Retina (tissue), 1 donor: ENCODE measurements at regions not wholly inside any gene's neighbourhood (a gene's known extent, or its start where the extent isn't known, plus 50 kb on each side); places are given as distances from the start of the nearest gene placed in this dataset.
A peak's percentile ranks its signal among the peaks of the same experiment; 100 is the strongest.

Source experiments
- DNase-seq: peaks from one replicate; pipeline ENCODE4 v3.0.0-alpha.2; 2016

DNA sequence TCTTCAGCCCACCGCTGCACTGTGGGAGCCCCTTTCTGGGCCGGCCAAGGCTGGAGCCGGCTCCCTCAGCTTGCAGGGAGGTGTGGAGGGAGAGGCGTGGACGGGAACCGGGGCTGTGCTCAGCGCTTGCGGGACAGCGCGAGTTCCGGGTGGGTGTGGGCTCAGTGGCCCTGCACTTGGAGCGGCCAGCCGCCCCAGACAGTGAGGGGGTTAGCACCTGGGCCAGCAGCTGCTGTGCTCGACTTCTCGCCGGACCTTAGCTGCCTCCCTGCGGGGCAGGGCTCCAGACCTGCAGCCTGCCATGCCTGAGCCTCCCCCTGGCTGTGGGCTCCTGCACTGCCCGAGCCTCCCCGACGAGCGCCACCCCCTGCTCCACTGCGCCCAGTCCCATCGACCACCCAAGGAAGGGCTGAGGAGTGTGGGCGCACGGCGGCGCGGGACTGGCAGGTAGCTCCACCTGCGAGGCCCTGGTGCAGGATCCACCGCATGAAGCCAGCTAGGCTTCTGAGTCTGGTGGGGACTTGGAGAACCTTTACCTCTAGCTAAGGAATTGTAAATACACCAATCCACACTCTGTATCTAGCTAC is 92.9 kb upstream of the MAST4 start:
- no peak for DNase-seq

GRCh38 chr5:66507106-66507505 is 89.1 kb upstream of the MAST4 start:
- no peak for DNase-seq

- DNase-seq, result no peak
Observed at GRCh38 chr5:66511491-66511890, 84.7 kb upstream of the MAST4 start.

GRCh38 chr5:66513130-66513529 is 83.1 kb upstream of the MAST4 start:
- no peak for DNase-seq

- DNase-seq, result no peak
Observed at GRCh38 chr5:66515209-66515608, 81.0 kb upstream of the MAST4 start.

GRCh38 chr5:66516550-66516949 is 79.6 kb upstream of the MAST4 start:
- DNase-seq, result peak; percentile 35

GRCh38 chr5:66517351-66517750 is 78.8 kb upstream of the MAST4 start:
- DNase-seq, result no peak

DNA sequence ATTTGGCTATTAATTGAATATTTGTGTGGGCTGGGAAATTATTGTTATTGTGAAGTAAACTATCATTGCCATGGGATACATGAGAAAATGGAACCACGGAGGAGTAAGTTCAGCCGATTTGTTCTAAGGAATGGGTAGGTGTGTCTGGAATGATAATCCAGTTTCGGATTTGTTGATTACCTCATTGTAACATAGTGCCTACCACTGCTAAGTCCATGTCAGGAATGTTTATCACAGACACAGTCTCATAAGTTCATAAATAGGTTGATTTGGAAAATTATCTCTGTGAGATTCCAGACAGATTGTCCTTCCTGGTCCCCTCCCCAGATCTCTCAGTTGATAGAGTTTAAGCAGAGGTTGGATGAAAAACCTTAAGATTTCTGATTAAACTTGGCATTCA is 78.1 kb upstream of the MAST4 start:
- DNase-seq, result no peak

DNA sequence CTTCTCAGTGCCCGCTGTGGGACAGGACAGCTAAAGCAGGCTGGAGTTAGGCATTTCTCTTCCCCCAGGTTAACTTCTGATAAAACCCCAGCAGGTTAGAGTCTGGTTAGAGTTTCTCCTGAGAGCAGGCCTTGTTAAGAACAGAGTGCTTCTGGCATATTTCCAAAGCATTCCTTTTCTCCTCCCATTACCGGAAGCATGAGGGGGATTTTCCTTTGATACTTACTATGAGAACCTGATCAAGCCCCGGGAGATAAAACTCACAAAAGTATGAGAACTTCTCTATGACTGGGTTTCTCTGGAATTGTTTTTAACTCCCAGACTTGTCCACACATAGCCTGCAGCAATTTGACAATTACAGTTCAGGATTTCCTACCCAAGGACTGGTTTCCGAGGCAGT is 77.4 kb upstream of the MAST4 start:
- no peak for DNase-seq

- no peak for DNase-seq
Observed at GRCh38 chr5:66519626-66520025, 76.6 kb upstream of the MAST4 start.

- DNase-seq, result no peak
Observed at GRCh38 chr5:66520854-66521253, 75.3 kb upstream of the MAST4 start.

DNA sequence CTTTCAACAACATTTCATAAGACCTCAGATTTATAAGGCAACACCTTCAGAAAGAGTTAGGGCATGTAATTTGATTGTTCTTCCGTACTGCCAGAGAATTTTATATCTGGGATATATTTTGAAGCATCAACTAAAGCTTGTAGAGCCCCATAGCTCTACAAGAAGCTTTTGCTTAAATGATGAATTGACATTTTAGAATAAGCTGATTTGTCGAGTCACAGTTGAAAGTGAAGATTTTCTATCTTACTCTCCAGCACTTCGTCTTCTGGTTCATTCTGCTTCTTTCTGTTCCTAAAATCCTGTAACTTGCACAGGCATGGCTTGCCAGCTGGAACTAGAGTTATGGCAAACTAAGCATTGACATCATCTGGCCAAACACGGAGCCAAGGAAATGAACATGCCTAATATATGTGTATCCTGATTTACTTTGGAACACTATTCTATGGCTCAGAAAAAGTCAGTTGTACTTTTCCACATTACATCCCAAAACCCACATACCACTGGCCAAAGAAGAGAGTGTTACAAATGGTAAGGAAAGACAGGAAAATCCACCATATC is 68.6 kb upstream of the MAST4 start:
- no peak for DNase-seq

DNA sequence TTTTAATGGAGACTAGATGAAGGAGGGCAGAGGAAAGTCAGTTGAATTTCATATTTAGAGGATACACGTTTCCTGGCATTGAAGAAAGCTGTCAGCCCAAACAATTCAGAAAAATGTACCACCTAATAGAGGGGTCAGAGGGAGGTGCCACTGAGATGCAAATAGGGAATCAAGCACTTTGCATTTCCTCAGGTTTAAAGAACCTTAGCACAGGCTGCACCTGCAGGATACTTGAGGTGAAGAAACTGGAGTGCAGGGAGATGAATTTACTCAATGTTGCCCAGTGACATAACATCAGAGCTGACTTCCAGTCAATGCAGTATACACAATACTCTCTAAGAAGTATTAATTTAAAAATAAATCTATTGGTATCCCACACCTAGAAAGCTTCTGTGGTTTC is 67.0 kb upstream of the MAST4 start:
- no peak for DNase-seq

DNA sequence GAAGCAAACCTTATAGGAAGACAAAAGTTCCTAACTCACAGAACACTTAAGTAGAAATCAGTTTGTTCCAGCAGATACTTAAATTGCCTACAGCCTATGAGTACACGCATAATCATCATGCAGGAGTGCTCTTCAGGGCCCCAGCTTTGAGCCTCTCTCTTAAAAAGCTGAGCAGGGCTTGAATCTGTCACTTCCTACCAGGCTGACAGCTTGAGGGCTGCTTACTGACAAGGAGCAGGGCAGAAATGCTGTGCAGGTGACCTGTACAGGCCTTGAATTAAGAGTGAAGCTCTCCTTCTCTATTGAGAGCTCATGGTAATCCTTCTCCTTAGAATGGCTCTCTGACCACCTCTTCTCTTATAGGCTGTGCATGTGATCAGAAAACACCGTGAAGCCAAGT is 66.5 kb upstream of the MAST4 start:
- no peak for DNase-seq

DNA sequence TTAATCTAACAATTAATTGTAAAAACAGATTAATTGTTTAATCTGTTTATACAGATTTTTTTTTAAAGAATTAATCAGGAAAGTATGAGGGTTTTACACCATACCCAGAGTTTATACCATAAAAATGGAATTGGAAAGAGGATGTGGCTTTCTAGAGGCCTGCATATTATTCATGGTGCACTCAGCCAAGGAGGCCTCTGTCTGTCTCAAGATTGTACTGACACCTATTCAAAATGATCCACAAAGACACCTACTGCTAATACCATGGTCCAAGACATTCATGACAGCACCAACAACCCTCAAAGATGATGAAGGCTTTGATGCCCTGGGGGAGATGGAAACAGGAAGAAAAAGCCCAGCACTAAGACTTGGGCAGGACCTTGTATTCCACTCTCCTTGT is 58.1 kb upstream of the MAST4 start:
- no peak for DNase-seq

DNA sequence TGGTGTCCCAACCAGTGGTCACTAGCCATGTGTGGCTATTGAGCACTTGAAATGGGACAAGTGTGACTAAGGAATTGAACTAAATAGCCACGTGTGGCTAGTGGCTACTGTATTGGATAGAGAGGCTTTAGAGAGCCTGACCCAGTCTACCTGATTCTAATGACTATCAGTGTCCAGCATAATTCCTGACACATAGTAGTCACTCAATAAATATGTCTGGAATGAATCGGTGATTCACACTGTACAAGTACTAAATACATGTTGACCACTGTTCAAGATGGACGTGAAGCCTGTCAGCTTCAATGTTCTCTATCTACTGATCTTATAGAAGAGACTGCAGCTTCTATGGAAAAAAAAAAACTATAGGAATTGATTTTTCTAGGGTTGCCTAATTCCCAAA is 57.7 kb upstream of the MAST4 start:
- no peak for DNase-seq

DNA sequence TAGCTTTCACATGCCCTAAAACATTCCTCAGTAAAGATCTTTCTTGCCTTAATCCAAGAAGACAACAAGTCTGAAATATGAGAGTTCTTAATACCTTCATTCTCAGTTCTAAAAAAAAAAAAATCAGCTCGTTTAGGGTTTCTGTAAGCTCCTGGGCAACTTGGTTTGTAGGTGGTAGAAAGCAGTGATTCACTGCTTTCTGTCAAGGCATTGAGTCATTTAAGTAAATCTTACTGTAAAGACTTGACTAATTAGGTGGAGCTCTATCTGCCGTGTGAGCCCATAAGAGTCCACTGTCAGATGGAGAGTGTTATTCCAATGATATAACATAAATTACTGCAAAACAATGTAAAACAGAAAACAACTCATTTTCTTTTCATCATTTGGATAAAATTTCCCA is 56.1 kb upstream of the MAST4 start:
- DNase-seq, result no peak

- no peak for DNase-seq
Observed at GRCh38 chr5:66542711-66543110, 53.5 kb upstream of the MAST4 start.
